ENCODE measurements at regions not wholly inside any gene's neighbourhood (a gene's known extent, or its start where the extent isn't known, plus 50 kb on each side); places are given as distances from the start of the nearest gene placed in this dataset.

DNA sequence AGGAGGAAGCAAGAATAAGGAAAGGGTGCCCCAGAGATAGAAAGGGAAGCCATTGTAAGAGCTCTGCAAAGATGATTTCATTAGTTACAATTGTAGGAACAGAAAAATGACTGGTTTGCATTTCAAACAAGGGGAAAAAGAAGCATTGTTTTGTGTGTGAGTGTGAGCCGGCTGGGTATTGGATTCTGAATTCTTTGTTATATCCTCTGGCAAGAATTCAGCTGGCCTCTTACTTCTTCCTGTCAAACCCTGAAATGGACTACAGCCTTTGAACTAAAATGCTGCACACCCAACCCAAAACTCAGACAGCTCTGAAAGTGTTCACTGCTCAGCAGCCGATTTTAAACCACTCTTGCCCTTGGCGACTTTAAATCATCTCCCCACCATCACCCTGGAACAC lies 461.3 kb downstream of the PMP22 start:
- no peak for DNase-seq

GRCh38 chr17:14797801-14798200 lies 467.3 kb downstream of the PMP22 start:
- no peak for DNase-seq

- no peak for DNase-seq
Observed at GRCh38 chr17:14797021-14797420, 468.1 kb downstream of the PMP22 start.

DNA sequence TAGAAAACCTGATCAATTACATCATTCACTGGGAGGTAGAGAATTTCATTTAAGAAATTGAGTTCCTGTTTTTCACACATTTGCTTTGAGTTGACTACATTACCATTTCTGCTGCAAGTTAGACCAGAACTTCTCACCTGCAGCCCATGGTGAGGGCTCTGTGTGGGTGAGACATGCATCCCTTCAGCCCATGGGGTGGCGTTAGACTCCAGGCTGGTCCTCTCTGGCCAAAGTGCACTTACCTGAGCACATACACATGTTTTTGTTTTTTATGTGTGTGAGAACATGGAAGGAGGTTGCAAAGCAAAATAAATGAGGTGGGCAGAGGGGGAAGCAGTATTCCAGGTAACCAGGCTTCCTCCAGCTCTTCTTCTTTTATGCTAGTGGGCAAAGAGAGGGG lies 470.2 kb downstream of the PMP22 start:
- DNase-seq = no peak

DNA sequence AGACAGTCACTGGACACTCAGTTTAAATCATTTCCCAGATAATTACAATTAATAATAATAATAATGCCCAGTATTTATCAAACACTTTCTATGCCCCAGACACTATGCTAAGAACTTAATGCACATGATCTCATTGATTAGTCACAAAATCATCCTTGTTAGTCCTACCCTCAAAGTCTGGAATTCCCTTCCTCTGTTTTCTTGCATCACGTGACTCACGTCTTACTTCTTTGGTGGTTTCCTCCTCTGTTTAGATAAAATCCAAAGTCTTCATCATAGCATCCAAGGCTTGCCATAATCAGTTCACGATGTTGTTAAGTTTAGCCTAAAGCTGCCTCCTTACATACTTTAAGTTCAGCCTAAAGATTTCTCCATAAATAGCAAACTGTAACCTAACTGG lies 471.9 kb downstream of the PMP22 start:
- DNase-seq = no peak

DNA sequence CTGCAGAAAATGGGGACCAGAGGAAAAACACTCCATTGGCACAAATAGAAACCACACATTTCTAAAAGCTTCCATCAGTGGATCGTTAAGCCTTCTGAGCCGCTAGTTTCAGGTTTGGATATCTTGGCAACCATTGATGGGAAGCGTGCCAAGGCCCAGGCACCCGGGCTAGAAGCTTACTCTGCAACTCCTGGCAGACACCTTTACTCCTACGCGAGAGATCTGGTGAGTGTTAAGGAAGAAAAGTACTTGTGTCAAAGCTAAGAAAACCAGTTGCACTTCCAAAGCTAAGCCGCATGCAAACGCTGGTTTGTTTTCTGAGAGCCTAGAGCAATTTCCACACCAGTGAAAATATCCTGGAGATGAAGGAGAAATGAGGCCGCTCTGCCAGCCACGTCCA lies 472.4 kb downstream of the PMP22 start:
- DNase-seq = no peak

DNA sequence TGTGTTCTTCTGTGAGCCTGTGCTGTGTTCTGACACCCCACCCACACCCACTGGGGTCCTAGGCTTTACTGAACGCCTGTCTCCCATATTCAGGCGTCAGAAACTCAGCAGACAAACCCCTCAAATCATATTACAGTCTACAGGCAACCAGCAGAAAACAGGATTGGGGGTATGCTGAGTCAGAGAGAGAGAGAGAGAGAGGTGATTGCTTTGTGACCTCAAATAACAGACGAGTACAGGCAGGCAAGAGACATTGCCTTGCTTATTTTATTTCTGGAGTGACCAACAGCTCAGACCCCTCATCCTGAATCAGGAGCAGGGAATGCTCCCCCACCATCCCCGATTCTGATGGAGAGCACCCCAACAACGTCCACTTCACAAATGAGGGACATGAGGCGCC lies 473.9 kb downstream of the PMP22 start:
- DNase-seq = no peak

- DNase-seq = no peak
Observed at GRCh38 chr17:14790521-14790920, 474.6 kb downstream of the PMP22 start.

DNA sequence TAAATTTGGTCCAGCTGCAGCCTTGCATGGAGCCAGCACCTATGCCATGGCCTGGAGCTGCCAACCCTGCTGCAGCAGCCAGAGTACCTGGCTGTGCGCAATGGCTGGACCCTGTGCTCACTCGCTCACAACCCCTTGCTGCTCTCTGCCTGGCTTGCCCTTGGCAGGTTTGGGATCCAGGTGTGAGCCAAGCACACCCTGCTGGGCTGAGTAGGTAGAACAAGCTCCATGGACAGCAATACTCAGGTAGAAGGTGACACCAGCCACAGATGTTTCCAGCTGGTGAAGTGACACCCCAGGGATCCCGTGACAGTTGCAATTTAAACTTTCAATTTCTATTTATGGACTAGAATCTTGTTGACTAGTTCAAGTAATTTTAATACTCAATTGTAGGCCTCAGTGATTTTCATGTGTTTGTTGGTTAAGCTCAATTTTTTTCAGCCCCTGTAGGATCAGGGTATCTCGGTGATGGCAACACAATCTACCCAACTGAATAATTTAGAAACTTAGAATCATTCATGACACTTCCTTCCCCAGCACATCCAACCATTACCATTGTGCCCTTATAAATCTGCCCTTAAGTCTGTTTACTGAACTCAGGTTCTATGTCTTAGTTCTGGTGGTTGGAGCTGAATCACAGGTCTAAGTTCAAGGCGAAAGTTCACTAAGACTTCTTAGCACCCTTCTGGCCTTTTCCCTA lies 480.0 kb downstream of the PMP22 start:
- no peak for DNase-seq

GRCh38 chr17:14781123-14781522 lies 480.2 kb downstream of the HS3ST3B1 start:
- DNase-seq = no peak

DNA sequence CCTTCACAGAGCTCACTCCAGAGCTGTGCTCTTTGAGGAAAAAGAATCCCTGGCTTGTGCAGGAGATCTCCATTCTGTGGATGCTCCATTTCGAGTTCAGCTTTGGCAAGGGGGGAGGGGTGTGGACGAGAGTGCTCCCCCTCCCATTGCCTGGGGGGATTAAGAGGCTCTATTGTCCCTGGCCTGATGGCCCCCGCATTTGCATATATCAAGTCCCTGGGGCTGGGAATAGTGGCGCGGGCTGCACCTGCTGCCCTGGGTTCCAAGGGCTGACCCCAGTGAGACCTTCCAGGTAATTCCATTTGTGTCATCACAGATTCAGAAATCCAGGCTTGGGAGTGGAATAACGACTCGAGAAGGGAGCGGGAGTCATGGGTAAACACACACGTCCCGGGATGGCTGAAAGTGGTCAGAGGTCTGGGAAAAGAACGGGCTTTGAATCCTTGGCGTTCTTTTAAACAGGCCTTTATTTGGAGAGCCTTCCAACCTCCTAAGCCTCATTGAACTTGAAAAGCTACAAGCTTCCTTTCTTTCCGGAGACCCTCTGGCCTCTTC lies 479.3 kb downstream of the HS3ST3B1 start:
- no peak for DNase-seq

DNA sequence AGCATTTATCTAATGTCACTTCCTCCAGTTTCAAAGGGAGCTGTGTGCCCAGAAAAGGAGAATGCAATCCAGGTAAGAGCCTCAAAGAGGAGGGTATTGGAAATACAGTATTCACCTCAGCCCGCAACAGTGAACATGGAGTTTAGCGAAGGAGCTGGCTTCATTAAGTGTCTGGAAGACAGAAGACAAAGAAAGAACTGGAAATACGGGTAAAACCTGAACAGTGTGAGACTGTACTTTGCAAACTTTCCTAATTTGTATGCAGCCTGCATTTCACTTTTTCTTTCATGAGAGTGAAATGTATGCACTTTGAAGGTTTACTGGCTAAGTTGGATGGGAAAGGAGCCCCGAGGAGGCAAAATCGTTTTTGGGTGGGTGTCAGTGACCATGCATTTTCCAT lies 478.4 kb downstream of the HS3ST3B1 start:
- DNase-seq = no peak

DNA sequence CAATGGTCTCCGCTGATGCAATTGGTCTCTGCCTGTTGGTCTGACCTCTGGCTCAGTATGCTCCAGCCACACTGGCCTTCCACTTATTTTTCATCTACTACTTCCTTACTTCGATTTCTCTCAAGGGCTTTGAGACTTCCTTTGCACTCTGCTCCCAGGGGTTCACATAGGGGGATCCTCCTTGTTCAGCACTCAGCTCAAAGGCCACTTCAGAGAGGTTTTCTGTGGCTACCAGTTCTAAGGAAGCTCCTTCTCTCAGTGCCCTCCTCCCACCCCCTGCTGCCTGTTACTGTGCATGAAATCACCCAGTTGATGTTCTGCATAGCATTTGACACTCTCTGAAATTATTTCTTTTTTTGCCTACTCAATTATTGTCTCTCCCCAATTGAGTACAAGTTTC lies 476.4 kb downstream of the HS3ST3B1 start:
- no peak for DNase-seq

GRCh38 chr17:14776791-14777190 lies 475.9 kb downstream of the HS3ST3B1 start:
- DNase-seq = no peak

- DNase-seq = no peak
Observed at GRCh38 chr17:14775731-14776492, 475.0 kb downstream of the HS3ST3B1 start.

- no peak for DNase-seq
Observed at GRCh38 chr17:14774774-14775173, 473.9 kb downstream of the HS3ST3B1 start.

DNA sequence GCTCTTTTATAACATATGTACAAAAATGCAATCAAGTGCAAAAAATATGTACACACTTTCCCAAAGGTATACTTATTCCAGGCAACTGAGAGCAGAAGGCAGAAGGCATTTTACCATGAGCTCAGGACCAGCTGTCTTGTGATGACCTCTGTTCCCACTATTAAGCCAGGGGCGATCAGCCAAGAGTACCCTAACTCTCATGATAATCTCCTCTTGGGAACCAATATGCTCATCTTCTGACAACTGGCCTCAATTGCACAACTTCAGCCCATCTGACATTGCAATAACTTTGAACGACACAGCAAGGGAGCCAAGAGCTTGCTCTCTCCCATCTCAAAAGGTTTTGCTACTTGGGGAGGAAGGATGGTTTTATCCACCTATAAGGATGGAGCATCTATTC lies 471.9 kb downstream of the HS3ST3B1 start:
- no peak for DNase-seq

DNA sequence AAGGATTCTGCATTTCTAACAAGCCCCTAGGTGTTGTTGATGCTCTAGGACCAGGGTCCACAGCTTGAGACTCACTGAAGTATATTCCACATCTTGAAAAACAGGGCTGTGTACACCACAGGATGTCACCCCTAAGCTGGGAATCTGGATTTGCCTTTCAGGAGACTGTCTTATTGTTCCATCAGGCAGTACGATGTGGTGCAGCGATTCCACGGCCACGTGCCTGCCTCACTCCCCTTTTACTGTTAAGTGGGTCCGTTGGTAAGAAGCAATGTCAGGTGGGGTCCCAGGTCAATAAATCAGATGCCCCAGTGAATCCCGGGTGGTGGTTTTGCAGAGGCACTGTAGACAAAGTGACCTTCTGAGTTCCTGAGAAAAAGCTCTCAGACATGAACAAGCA lies 470.7 kb downstream of the HS3ST3B1 start:
- no peak for DNase-seq

DNA sequence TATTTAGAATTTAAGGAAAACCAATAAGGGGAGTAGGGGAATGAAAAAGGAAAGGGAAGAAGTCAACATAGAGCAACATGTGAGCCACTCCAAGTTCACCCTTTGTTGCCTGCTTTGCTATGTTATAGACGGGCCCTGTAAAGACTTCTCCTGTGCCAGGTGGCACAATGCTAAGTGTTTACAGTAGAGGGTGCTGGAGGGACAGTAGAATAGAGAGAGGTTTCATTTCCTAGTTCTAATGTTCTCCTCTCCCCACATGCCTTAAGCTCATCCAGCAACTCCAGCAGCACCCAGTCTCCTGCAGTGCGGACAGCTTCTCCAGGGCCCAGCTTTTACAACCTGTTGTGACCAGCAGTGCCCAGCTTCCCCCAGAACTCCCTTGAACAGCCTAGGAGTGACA lies 468.0 kb downstream of the HS3ST3B1 start:
- DNase-seq = no peak

DNA sequence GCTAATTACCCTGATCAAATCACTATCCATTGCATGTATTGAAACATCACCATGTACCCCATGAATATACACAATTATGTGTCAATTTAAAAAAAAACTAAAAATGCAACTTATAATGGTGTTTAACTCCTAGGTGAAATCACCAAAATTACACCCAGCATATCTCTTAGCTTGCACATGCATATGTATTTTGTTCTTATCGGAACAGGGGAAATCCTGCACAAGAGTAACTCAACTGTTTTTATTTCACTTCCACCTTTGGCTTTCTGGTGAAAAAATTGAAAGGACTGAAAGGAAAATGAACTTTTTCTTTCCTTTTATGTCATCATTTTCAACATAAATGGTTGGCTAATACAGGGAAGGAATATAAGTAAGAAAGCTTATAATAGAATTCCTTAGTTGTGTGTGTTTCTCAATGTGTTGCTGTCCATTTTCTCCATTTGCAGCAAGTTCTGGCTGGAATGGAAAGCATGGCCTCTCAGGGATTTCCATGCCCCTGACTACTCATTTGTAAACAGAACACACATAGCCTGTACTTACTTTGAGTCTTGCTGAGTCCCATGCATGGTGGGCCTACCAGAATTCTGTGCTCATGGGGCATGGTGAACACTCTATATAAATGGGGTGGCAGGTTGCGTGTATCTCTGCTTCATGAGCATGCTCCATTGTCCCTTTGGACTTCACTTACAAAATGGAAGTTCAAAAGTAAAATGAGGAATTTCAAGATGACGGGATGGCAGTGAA lies 462.0 kb downstream of the HS3ST3B1 start:
- no peak for DNase-seq

- DNase-seq = no peak
Observed at GRCh38 chr17:14760719-14761411, 460.0 kb downstream of the HS3ST3B1 start.

- DNase-seq = no peak
Observed at GRCh38 chr17:14760212-14760611, 459.3 kb downstream of the HS3ST3B1 start.

DNA sequence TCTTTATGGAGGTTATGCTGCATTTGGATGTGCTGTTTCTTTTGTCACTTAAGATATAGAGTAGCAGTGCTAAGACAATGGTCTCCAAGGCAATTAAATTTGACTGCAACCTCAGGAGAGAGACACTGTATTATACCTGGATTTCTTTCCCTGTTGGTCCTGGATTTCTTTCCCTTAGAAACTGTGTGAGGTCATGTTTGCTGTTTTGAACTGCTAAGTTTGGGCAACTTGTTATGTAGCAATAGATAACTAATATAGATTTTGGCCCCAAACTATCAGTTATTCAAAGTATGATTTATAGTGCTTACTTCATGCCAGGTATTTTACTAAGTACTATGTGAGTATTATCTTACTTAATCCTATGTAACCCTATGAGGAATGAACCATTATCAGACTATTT lies 458.4 kb downstream of the HS3ST3B1 start:
- no peak for DNase-seq
